ENCODE measurements at regions not wholly inside any gene's neighbourhood (a gene's known extent, or its start where the extent isn't known, plus 50 kb on each side); places are given as distances from the start of the nearest gene placed in this dataset.

GRCh38 chr13:105906746-105907145 lies 628.7 kb downstream of the EFNB2 start:
- in situ Hi-C loops (cut with HindIII; ENCODE audit: low pct_ligation_motif_present, low sequenced_read_pairs) = no loop called here
- DNase-seq = no peak
- Histone ChIP-seq H3K27me3 (replicated peaks) (no peaks in the 10 kb centered on the region), H3K4me3 (ENCODE audit: low read depth, low read length) (no peak overlapping the region), H3K36me3 (replicated peaks) (no peaks in the 10 kb centered on the region), H3K27ac (no peak overlapping the region)
- no peak for TF ChIP-seq CTCF (IDR thresholded peaks at IDR 0.05; ENCODE audit: low read depth, low read length, missing control alignments)

GRCh38 chr13:105904034-105904742 lies 631.3 kb downstream of the EFNB2 start:
- Histone ChIP-seq H3K27me3 (replicated peaks) (no peaks in the 10 kb centered on the region), H3K27ac (no peak overlapping the region), H3K4me3 (ENCODE audit: low read depth, low read length) (no peak overlapping the region), H3K36me3 (replicated peaks) (no peaks in the 10 kb centered on the region)
- no peak for TF ChIP-seq CTCF (IDR thresholded peaks at IDR 0.05; ENCODE audit: low read depth, low read length, missing control alignments)
- in situ Hi-C loops (cut with HindIII; ENCODE audit: low pct_ligation_motif_present, low sequenced_read_pairs) = no loop called here
- DNase-seq = no peak

GRCh38 chr13:105902396-105902795 lies 633.1 kb downstream of the EFNB2 start:
- Histone ChIP-seq H3K27ac (no peak overlapping the region), H3K27me3 (replicated peaks) (no peaks in the 10 kb centered on the region), H3K36me3 (replicated peaks) (no peaks in the 10 kb centered on the region), H3K4me3 (ENCODE audit: low read depth, low read length) (no peak overlapping the region)
- in situ Hi-C loops (cut with HindIII; ENCODE audit: low pct_ligation_motif_present, low sequenced_read_pairs) = no loop called here
- no peak for TF ChIP-seq CTCF (IDR thresholded peaks at IDR 0.05; ENCODE audit: low read depth, low read length, missing control alignments)
- DNase-seq = no peak

DNA sequence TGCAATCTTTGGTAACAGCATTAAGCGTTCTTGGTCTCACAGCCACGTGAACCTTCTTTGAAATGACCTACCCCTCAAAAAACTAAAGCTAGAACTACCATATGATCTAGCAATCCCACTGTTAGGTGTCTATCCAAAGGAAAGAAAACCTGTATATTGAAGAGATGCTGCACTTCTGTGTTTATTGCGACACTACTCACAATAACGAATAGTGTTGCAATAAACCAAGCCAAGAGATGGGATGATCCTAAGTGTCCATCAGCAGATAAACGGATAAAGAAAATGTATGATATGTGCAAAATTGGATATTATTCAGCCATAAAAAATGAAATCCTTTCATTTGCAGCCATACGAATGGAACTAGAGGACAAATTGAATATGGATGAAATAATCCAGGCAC lies 637.9 kb downstream of the EFNB2 start:
- Histone ChIP-seq H3K27ac (no peak overlapping the region), H3K36me3 (replicated peaks) (no peaks in the 10 kb centered on the region), H3K4me3 (ENCODE audit: low read depth, low read length) (no peak overlapping the region), H3K27me3 (replicated peaks) (no peaks in the 10 kb centered on the region)
- no peak for TF ChIP-seq CTCF (IDR thresholded peaks at IDR 0.05; ENCODE audit: low read depth, low read length, missing control alignments)
- in situ Hi-C loops (cut with HindIII; ENCODE audit: low pct_ligation_motif_present, low sequenced_read_pairs) = no loop called here
- no peak for DNase-seq

DNA sequence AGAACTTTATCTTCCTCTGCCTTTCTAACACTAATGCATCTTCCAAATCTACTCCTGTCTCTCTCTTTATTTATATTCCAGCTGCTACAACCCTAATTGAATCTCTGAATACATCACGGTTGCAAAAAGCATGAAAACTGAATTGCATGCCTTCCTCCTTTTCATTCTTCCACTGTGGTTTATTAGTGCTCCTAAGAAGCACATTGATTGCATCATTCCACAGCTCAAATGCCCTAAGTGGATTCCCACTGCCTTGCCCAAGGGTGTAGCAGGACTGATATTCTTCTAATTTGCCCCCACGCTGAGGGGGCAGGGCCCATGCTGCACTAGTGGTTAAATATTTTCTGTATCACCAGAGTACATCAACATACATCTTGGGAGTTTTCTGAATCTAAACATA lies 640.8 kb downstream of the EFNB2 start:
- H3K4me3 ChIP-seq (ENCODE audit: low read depth, low read length) = no peak overlapping the region
- H3K27me3 ChIP-seq (replicated peaks) = no peaks in the 10 kb centered on the region
- no peak for DNase-seq
- no peaks in the 10 kb centered on the region for H3K36me3 ChIP-seq (replicated peaks)
- H3K27ac ChIP-seq = no peak overlapping the region
- in situ Hi-C loops (cut with HindIII; ENCODE audit: low pct_ligation_motif_present, low sequenced_read_pairs) = no loop called here
- no peak for TF ChIP-seq CTCF (IDR thresholded peaks at IDR 0.05; ENCODE audit: low read depth, low read length, missing control alignments)

- no peaks in the 10 kb centered on the region for H3K36me3 ChIP-seq (replicated peaks)
- no peak for DNase-seq
- H3K4me3 ChIP-seq (ENCODE audit: low read depth, low read length) = no peak overlapping the region
- in situ Hi-C loops (cut with HindIII; ENCODE audit: low pct_ligation_motif_present, low sequenced_read_pairs) = no loop called here
- H3K27ac ChIP-seq = no peak overlapping the region
- no peak for TF ChIP-seq CTCF (IDR thresholded peaks at IDR 0.05; ENCODE audit: low read depth, low read length, missing control alignments)
- H3K27me3 ChIP-seq (replicated peaks) = no peaks in the 10 kb centered on the region
These were observed 645.0 kb downstream of the EFNB2 start for GRCh38 chr13:105890509-105890908.

Measured in brain microvascular endothelial cell (primary cell).